Suprapubic skin (tissue), 4 donors: ENCODE measurements at regions not wholly inside any gene's neighbourhood (a gene's known extent, or its start where the extent isn't known, plus 50 kb on each side); places are given as distances from the start of the nearest gene placed in this dataset.

ENCODE experiments used
- EP300 ChIP-seq: sonication (generic); formaldehyde crosslinking; IDR thresholded peaks from one replicate; pipeline ENCODE4 v1.6.1; 2017; ENCODE audit warnings: antibody characterized with exemption
- POLR2A ChIP-seq, 2 donors: fragments of 450-650 bp; IDR thresholded peaks; one replicate each; pipeline ENCODE4 v1.6.1; 2017; ENCODE audit warnings: antibody characterized with exemption in 2 of 2, mild to moderate bottlenecking in 2 of 2, moderate library complexity in 2 of 2
- POLR2AphosphoS5 ChIP-seq, 3 donors: sonication (generic); formaldehyde crosslinking; IDR thresholded peaks; one replicate each; pipeline ENCODE4 v1.6.1; 2017; ENCODE audit warnings: antibody characterized with exemption in 3 of 3
- TF ChIP-seq, protein P1 (sequence below), 2 donors: fragments of 200-600 bp in 1 of 2; fragments of 450-650 bp in 1 of 2; sonication (generic) in 1 of 2; IDR thresholded peaks; one replicate each; pipeline ENCODE4 v1.5.1; 2016 to 2019; ENCODE audit warnings: antibody characterized with exemption in 2 of 2, mild to moderate bottlenecking in 1 of 2, moderate library complexity in 1 of 2

DNA sequence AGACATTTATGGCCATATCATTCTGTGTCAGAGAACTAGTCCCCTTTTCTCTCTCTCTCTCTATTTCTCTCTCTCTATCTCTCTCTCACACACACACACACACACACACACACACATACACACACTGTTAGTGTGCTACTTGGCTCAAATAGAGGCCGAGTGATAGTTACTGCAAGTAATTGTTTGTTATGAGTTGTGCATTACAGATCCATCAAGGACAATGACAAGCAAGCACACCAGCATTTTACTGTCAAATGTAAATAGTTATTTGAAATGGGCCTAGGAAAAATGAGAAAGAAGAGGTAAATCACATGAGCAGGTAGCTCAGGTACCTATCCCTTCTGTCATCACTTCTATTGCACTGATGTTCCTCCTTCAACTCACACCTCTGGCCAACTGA, 122.4 kb upstream of the CDH7 start:
- TF ChIP-seq POLR2A (IDR thresholded peaks at IDR 0.05) (no peak), EP300 (no peak), POLR2AphosphoS5 (IDR thresholded peaks at IDR 0.05) (no peak)
- TF ChIP-seq, protein P1, sequence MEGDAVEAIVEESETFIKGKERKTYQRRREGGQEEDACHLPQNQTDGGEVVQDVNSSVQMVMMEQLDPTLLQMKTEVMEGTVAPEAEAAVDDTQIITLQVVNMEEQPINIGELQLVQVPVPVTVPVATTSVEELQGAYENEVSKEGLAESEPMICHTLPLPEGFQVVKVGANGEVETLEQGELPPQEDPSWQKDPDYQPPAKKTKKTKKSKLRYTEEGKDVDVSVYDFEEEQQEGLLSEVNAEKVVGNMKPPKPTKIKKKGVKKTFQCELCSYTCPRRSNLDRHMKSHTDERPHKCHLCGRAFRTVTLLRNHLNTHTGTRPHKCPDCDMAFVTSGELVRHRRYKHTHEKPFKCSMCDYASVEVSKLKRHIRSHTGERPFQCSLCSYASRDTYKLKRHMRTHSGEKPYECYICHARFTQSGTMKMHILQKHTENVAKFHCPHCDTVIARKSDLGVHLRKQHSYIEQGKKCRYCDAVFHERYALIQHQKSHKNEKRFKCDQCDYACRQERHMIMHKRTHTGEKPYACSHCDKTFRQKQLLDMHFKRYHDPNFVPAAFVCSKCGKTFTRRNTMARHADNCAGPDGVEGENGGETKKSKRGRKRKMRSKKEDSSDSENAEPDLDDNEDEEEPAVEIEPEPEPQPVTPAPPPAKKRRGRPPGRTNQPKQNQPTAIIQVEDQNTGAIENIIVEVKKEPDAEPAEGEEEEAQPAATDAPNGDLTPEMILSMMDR (IDR thresholded peaks at IDR 0.05), result no peak
